Cardiac septum (tissue), 1 donor: ENCODE measurements at regions not wholly inside any gene's neighbourhood (a gene's known extent, or its start where the extent isn't known, plus 50 kb on each side); places are given as distances from the start of the nearest gene placed in this dataset.
"Not testable (repeated sequence)": the region's sequence is repeated elsewhere in the genome, so short reads cannot be mapped to it uniquely, and the experiment has no call there.

ENCODE experiments used
- DNase-seq: peaks from one replicate; pipeline ENCODE4 v3.0.0-alpha.2; 2020; ENCODE audit warnings: low spot score
- intact Hi-C: fragments of 100-400 bp; cut with DNase I; formaldehyde crosslinking; loops from one replicate; pipeline ENCODE4 v1.14.0; 2022
- donor health status: DM: no; HTN: no; CAD: no.

GRCh38 chr20:54929191-54929590, 453.8 kb downstream of the DOK5 start:
- intact Hi-C loops, result no loop called here
- no peak for DNase-seq

GRCh38 chr20:54928564-54928963, 453.2 kb downstream of the DOK5 start:
- DNase-seq, result no peak
- intact Hi-C loops, result no loop called here

- DNase-seq, result no peak
- intact Hi-C loops, result no loop called here
Measured at GRCh38 chr20:54922636-54923035, 447.2 kb downstream of the DOK5 start.

GRCh38 chr20:54922096-54922495, 446.7 kb downstream of the DOK5 start:
- intact Hi-C loops, result no loop called here
- DNase-seq, result no peak

- intact Hi-C loops, result no loop called here
Measured at GRCh38 chr20:54920491-54920890, 445.1 kb downstream of the DOK5 start.

GRCh38 chr20:54918993-54919392, 443.6 kb downstream of the DOK5 start:
- DNase-seq, intact Hi-C loops: not testable (repeated sequence)

More at GRCh38 chr20:54920491-54920890, 445.1 kb downstream of the DOK5 start:
- DNase-seq, result no peak

GRCh38 chr20:54914995-54915394, 439.6 kb downstream of the DOK5 start:
- intact Hi-C loops, result no loop called here
- no peak for DNase-seq

- no peak for DNase-seq
- intact Hi-C loops, result no loop called here
Measured at GRCh38 chr20:54909702-54910101, 434.3 kb downstream of the DOK5 start.

GRCh38 chr20:54906134-54906533, 430.7 kb downstream of the DOK5 start:
- intact Hi-C loops, DNase-seq: not testable (repeated sequence)

GRCh38 chr20:54897787-54898186, 422.4 kb downstream of the DOK5 start:
- intact Hi-C loops, result no loop called here
- no peak for DNase-seq

- intact Hi-C loops, result no loop called here
- DNase-seq, result no peak
Measured at GRCh38 chr20:54891907-54892306, 416.5 kb downstream of the DOK5 start.

GRCh38 chr20:54879393-54879792, 404.0 kb downstream of the DOK5 start:
- DNase-seq, result no peak
- intact Hi-C loops, result no loop called here

GRCh38 chr20:54875307-54875706, 399.9 kb downstream of the DOK5 start:
- intact Hi-C loops, result no loop called here

GRCh38 chr20:54874718-54875117, 399.3 kb downstream of the DOK5 start:
- DNase-seq, result no peak
- intact Hi-C loops, result no loop called here

More at GRCh38 chr20:54875307-54875706, 399.9 kb downstream of the DOK5 start:
- DNase-seq, result no peak

GRCh38 chr20:54872440-54872839, 397.0 kb downstream of the DOK5 start:
- intact Hi-C loops, result no loop called here
- DNase-seq, result no peak

- no peak for DNase-seq
- intact Hi-C loops, result no loop called here
Measured at GRCh38 chr20:54869765-54870164, 394.4 kb downstream of the DOK5 start.

GRCh38 chr20:54865273-54865672, 389.9 kb downstream of the DOK5 start:
- intact Hi-C loops, result no loop called here
- no peak for DNase-seq

- intact Hi-C loops, result no loop called here
- no peak for DNase-seq
Measured at GRCh38 chr20:54860716-54861115, 385.3 kb downstream of the DOK5 start.

GRCh38 chr20:54856202-54856601, 380.8 kb downstream of the DOK5 start:
- DNase-seq, result no peak
- intact Hi-C loops, result no loop called here

GRCh38 chr20:54849741-54850140, 374.3 kb downstream of the DOK5 start:
- intact Hi-C loops, result no loop called here
- DNase-seq, result no peak

GRCh38 chr20:54848984-54849538, 373.7 kb downstream of the DOK5 start:
- intact Hi-C loops, result no loop called here
- no peak for DNase-seq

GRCh38 chr20:54848262-54848661, 372.9 kb downstream of the DOK5 start:
- intact Hi-C loops, result no loop called here
- no peak for DNase-seq
